GM12874 (cell line): ENCODE measurements at regions not wholly inside any gene's neighbourhood (a gene's known extent, or its start where the extent isn't known, plus 50 kb on each side); places are given as distances from the start of the nearest gene placed in this dataset.

Experiments
- TF ChIP-seq, protein P1 (sequence below): IDR thresholded peaks from 2 replicates; pipeline ENCODE4 v1.5.1; 2011; ENCODE audit warnings: low read depth, mild to moderate bottlenecking, control low read depth, low read length, moderate library complexity; ENCODE audit not compliant: insufficient read depth

DNA sequence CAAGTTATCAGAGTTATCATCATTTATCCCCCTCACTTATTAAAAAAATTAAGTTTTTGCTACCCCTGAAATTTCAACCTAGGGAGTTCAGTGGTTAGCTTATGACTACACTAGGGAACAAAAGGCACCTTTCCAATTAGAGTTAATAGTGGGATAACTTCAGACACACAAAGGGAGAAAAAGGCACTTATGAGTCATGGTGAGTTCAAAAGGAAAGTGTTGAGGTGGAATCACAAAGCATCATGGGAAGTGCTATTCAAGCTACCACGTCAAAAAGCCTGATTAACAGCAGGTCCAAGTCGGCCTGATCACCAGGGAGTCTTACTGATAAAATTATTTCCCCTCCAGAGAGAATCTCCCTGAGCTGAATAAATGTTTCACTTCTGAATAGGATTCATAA, 165.7 kb downstream of the C7orf25 start:
- TF ChIP-seq, protein P1, sequence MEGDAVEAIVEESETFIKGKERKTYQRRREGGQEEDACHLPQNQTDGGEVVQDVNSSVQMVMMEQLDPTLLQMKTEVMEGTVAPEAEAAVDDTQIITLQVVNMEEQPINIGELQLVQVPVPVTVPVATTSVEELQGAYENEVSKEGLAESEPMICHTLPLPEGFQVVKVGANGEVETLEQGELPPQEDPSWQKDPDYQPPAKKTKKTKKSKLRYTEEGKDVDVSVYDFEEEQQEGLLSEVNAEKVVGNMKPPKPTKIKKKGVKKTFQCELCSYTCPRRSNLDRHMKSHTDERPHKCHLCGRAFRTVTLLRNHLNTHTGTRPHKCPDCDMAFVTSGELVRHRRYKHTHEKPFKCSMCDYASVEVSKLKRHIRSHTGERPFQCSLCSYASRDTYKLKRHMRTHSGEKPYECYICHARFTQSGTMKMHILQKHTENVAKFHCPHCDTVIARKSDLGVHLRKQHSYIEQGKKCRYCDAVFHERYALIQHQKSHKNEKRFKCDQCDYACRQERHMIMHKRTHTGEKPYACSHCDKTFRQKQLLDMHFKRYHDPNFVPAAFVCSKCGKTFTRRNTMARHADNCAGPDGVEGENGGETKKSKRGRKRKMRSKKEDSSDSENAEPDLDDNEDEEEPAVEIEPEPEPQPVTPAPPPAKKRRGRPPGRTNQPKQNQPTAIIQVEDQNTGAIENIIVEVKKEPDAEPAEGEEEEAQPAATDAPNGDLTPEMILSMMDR: no peak

DNA sequence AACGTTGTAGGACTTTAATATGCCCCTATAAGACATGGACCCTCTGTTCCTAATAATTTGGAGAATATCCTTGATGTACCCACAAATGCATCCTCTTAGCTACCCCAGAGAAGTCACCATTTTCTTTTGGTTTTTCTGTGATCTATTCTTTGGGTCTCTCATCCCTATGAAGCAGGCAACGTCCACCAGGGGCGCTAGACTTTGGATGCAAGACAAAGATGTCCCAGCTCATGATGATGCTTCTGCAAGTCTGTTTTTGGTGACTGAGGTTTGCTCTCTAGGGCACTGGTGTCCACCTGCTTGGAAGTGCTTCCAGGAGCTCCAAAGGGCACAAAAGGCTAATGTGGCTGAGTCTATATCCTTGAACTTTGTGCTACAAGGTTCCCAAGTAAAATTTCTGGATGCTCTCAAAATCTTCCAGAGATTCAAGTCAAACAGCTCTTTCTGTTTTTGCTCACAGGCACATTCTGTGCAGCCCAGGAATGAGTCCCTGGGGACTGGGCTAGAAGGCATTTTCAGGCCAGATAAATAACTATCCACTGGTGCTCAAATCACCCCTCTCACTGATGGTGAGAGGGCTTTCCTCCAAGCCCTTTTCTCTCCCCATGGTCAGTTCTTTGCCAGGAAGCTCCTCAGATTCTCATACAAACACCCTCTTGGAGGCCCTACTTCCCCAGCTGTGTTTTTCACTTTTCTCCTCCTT, 166.4 kb downstream of the C7orf25 start:
- TF ChIP-seq, protein P1: peak; percentile 75

DNA sequence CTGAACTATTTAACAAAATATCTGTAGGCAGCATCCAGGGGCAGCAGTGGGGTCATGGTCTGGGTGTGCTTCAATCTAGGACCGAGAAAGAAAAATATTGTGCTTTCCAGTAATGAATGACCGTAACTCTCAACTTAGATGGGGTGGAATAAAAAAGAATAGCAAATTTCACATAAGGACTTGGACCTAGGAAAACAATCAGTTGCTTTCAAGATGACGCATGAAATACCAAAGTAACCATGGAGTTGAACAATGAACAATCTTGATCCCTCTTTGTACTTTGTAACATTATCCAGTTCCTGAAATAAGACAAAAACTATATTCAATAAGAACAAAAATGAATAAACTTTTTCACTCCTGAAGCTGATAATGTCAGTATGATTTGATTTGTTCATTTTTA, 167.1 kb downstream of the C7orf25 start:
- TF ChIP-seq, protein P1: no peak

DNA sequence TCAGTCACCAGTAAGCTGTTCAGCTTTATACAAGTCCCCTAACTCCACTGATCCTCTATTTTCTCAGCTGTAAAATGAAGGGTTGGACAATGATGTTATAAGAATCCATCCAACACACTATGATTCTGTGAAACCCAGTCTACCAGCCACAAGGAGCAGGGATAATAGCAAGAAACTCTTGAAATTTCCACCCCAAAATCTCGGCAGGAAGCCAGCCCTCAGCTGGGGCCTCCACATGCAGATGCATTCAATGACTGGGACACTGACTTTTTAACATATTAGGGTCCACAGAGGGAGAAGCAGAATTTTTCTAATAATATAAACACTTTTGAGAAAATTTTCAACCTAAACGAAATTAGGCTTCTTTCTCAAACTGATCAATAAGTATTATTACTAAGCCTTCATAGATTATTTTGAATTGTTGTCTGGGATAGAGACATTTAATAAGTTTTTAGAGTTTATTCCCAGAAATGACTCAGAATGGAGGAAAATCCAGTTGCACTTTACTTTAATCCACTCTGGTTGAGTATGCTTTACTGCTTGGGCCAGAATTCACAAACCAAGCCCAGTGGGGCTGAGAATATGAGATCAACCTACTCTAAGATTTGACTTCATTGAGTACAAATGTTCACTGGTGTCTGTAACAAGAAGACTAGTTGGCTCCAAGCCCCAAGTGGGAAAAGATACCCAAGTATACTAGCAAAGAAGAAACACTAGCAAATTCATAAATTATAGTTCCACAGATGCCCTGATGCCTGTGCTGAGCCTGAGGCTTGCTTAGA, 168.6 kb downstream of the C7orf25 start:
- TF ChIP-seq, protein P1: no peak

DNA sequence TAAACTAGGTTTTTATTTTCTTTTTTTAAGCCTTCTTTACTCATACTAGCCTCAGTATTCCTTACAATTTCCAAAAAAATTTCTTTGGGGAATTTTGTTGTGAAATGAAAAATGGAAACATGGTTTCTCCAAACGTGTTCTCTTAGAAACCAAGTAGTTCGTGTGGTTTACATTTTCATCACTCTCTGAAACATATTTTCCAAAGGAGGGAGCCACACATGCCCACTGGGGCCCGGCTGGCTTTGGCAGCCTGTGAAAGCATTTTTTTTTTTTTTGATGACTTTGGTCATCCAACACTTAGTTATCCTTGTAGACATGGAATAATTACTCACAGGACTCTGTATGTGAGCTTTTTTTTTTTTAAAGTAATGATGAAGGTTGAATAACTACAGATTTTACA, 169.6 kb downstream of the C7orf25 start:
- TF ChIP-seq, protein P1: no peak

DNA sequence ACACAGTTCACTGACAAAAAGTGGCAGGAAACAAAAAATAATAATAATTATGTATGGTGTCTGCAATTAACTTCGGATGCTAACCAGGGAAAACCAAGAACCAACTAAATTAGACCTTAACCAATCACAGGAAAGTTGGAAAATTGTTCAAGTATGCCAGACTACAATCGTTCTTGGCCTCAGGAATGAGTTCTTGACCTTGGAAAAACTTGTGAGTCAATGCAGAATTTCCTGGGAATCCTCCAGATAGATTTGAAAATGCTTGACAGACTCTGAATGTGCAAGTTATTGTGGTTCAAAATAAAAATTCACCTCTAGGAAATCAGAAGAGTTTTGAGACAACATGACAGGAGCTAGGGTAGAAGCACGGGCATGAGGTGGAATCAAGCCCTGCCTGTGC, 171.5 kb downstream of the C7orf25 start:
- TF ChIP-seq, protein P1: no peak

DNA sequence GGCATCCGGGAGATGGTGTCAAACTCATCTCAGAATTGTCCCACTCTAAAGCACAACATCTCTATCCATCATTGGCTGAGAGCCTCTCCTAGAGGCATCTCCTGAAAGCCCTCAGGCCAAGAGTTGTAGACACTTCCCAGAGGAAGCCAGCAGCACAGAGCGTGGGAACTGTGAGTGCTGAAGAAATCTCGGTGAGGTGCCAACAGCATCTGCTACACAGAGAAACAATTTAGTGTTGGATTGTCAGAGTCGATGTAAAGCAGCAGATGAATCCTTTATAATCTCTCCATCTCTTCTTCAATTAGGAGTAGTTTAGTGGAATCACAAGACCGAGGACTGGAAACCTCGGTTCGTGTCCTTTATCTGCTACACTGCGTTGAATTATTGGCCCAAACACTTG, 172.2 kb downstream of the C7orf25 start:
- TF ChIP-seq, protein P1: no peak
